ENCODE measurements at regions not wholly inside any gene's neighbourhood (a gene's known extent, or its start where the extent isn't known, plus 50 kb on each side); places are given as distances from the start of the nearest gene placed in this dataset.

GRCh38 chr15:89421219-89421618, 75.2 kb downstream of the RHCG start:
- Mint-ChIP-seq H3K4me1 (ENCODE audit: low read depth) (peaks cover 2% of the 10 kb centered on the region), H3K4me3 (no peak overlapping the region), H3K36me3 (ENCODE audit: low read depth) (no peaks in the 10 kb centered on the region), H3K9me3 (no peaks in the 10 kb centered on the region), H3K27me3 (peaks cover 82% of the 10 kb centered on the region), H3K27ac (no peak overlapping the region)
- DNase-seq, result no peak

- Mint-ChIP-seq H3K27me3 (peaks cover 89% of the 10 kb centered on the region), H3K9me3 (no peaks in the 10 kb centered on the region), H3K36me3 (ENCODE audit: low read depth) (no peaks in the 10 kb centered on the region), H3K4me1 (ENCODE audit: low read depth) (peaks cover 6% of the 10 kb centered on the region), H3K4me3 (no peak overlapping the region), H3K27ac (no peak overlapping the region)
- DNase-seq, result peak; percentile 58
Observed at GRCh38 chr15:89419370-89419984, 76.9 kb downstream of the RHCG start.

DNA sequence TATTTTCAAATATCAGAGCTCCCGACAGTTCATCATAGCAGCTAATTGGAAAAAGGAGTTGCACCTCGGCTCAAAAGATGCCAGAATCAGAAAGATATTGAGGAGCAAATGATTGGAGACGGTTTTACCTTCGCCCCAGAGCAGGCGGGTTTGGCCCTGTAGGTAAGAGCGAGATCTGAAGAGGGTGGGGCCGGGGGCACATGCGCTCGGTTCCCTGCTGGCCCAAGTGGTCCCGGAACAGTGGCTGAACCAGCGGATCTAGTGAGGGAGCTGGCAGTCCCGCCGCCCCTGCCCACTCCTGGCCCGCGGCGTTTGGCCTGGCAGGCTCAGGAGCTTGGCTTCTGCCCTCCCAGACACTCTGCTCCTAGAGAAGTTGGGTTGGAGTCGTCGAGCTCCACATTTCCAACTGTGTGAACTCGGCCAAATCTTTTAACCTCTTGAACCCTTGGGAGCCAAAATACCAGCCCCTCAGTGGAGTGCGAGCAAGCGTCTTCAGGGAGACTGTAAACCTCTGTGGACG, 79.1 kb downstream of the RHCG start:
- peaks cover 6% of the 10 kb centered on the region for H3K4me1 Mint-ChIP-seq (ENCODE audit: low read depth)
- no peaks in the 10 kb centered on the region for H3K9me3 Mint-ChIP-seq
- no peak overlapping the region for H3K27ac Mint-ChIP-seq
- DNase-seq, result no peak
- H3K4me3 Mint-ChIP-seq, result no peak overlapping the region
- H3K36me3 Mint-ChIP-seq (ENCODE audit: low read depth), result no peaks in the 10 kb centered on the region
- peaks cover 96% of the 10 kb centered on the region for H3K27me3 Mint-ChIP-seq

GRCh38 chr15:89416339-89417183, 79.8 kb downstream of the RHCG start:
- H3K27ac Mint-ChIP-seq, result no peak overlapping the region
- peaks cover 8% of the 10 kb centered on the region for H3K4me1 Mint-ChIP-seq (ENCODE audit: low read depth)
- H3K36me3 Mint-ChIP-seq (ENCODE audit: low read depth), result no peaks in the 10 kb centered on the region
- H3K27me3 Mint-ChIP-seq, result peaks cover 96% of the 10 kb centered on the region
- no peaks in the 10 kb centered on the region for H3K9me3 Mint-ChIP-seq
- H3K4me3 Mint-ChIP-seq, result no peak overlapping the region
- peak; percentile 83 for DNase-seq

GRCh38 chr15:89414571-89414970, 79.9 kb upstream of the POLG start:
- Mint-ChIP-seq H3K4me1 (ENCODE audit: low read depth) (peaks cover 19% of the 10 kb centered on the region), H3K9me3 (no peaks in the 10 kb centered on the region), H3K4me3 (no peak overlapping the region), H3K27ac (no peak overlapping the region), H3K27me3 (peaks cover 96% of the 10 kb centered on the region), H3K36me3 (ENCODE audit: low read depth) (no peaks in the 10 kb centered on the region)
- no peak for DNase-seq

DNA sequence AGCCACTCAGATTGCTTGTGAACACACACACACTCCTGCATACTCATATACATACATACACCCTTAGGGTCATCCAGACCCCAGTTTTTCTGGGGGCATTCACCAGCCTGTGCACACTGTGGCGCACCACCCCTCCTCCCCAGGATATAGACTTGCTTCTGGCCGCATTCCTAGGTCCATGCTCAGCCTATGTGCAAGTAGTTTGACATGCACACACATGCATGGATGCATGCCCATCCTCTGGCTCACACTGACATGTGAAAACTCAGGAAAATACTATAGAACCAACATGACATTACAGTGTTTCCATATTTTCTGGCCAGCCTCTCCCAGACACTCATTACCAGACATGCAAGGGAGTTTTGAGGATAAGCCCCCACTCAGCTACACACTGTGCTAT, 79.3 kb upstream of the POLG start:
- Mint-ChIP-seq H3K4me1 (ENCODE audit: low read depth) (peaks cover 26% of the 10 kb centered on the region), H3K4me3 (no peak overlapping the region), H3K27me3 (peaks cover 96% of the 10 kb centered on the region), H3K27ac (no peak overlapping the region), H3K9me3 (no peaks in the 10 kb centered on the region), H3K36me3 (ENCODE audit: low read depth) (no peaks in the 10 kb centered on the region)
- no peak for DNase-seq

GRCh38 chr15:89412905-89413411, 78.3 kb upstream of the POLG start:
- Mint-ChIP-seq H3K4me3 (no peak overlapping the region), H3K27ac (no peak overlapping the region)

DNA sequence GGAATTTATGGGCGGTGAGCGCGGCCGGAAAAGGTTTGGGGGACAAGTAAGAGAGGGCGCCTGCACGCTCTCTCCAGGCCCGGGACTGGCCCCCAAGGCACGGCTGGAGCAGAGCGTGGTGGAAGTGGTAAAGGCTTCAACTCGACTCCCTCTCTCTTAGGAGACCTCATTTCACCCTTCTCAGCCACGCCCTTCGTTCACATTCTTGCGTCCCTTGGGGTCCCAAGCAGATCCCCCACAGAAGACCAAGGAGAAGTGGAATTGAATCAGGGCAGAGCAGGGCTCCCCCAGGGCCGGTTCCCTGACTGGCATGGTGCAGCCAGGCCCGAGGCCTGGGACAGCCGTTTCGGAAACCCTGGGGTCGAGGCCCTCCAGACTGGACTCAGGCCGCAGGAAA, 75.4 kb upstream of the POLG start:
- H3K4me3 Mint-ChIP-seq, result no peak overlapping the region

More at GRCh38 chr15:89412905-89413411, 78.3 kb upstream of the POLG start:
- H3K27me3 Mint-ChIP-seq, result peaks cover 96% of the 10 kb centered on the region
- H3K4me1 Mint-ChIP-seq (ENCODE audit: low read depth), result peaks cover 36% of the 10 kb centered on the region
- no peaks in the 10 kb centered on the region for H3K9me3 Mint-ChIP-seq
- no peak for DNase-seq
- H3K36me3 Mint-ChIP-seq (ENCODE audit: low read depth), result no peaks in the 10 kb centered on the region

GRCh38 chr15:89409184-89410038, 74.8 kb upstream of the POLG start:
- DNase-seq, result no peak
- Mint-ChIP-seq H3K4me3 (peak overlapping the region; percentile 77), H3K27me3 (peaks cover 100% of the 10 kb centered on the region), H3K9me3 (no peaks in the 10 kb centered on the region), H3K4me1 (ENCODE audit: low read depth) (peaks cover 48% of the 10 kb centered on the region), H3K27ac (no peak overlapping the region), H3K36me3 (ENCODE audit: low read depth) (no peaks in the 10 kb centered on the region)

More for the DNA sequence above, 75.4 kb upstream of the POLG start:
- Mint-ChIP-seq H3K27ac (no peak overlapping the region), H3K4me1 (ENCODE audit: low read depth) (peaks cover 48% of the 10 kb centered on the region), H3K36me3 (ENCODE audit: low read depth) (no peaks in the 10 kb centered on the region), H3K9me3 (no peaks in the 10 kb centered on the region), H3K27me3 (peaks cover 100% of the 10 kb centered on the region)
- DNase-seq, result peak; percentile 35

GRCh38 chr15:89408372-89409183, 74.0 kb upstream of the POLG start:
- Mint-ChIP-seq H3K9me3 (no peaks in the 10 kb centered on the region), H3K27ac (no peak overlapping the region), H3K4me3 (peak overlapping the region; percentile 77), H3K27me3 (peaks cover 100% of the 10 kb centered on the region), H3K4me1 (ENCODE audit: low read depth) (peaks cover 48% of the 10 kb centered on the region), H3K36me3 (ENCODE audit: low read depth) (no peaks in the 10 kb centered on the region)
- peak; percentile 41 for DNase-seq

DNA sequence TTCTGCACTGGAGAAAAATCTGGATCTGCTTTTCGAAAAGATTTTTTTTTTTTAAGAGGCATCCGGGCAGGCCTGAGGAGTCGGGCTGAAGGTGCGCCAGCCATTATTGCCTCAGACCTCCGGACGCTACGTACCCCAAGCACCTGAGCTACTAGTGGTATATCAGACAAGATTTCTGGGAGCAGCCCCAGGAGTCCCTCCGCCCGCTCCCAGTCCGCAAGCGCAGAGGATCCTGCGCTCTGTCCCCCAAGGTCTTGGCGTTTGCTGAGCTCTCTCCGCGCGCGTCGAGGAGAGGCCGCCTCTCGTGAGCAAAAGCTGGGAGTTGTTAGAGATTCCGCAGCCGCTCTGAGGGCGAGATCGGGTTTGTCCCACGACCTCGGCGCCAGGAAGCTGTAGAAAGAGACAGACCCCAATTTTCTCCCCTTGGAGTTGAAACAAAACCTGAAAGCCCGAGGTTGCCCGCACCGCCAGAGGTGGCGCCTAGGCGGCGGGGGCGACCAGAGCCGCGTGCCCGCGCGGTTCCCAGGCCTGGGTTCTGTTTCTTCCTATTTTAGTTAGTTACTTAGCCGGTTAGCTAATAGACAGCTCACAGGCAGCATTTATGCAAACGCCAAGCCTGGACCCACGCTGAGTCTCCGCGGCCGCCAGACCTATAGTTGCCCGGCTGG, 72.5 kb upstream of the POLG start:
- peaks cover 48% of the 10 kb centered on the region for H3K4me1 Mint-ChIP-seq (ENCODE audit: low read depth)
- H3K4me3 Mint-ChIP-seq, result peak overlapping the region; percentile 35
- no peaks in the 10 kb centered on the region for H3K9me3 Mint-ChIP-seq
- peaks cover 100% of the 10 kb centered on the region for H3K27me3 Mint-ChIP-seq
- DNase-seq, result peak; percentile 43
- H3K36me3 Mint-ChIP-seq (ENCODE audit: low read depth), result no peaks in the 10 kb centered on the region
- no peak overlapping the region for H3K27ac Mint-ChIP-seq

GRCh38 chr15:89406218-89406939, 71.8 kb upstream of the POLG start:
- no peak for DNase-seq
- Mint-ChIP-seq H3K4me3 (no peak overlapping the region), H3K36me3 (ENCODE audit: low read depth) (no peaks in the 10 kb centered on the region), H3K4me1 (ENCODE audit: low read depth) (peaks cover 49% of the 10 kb centered on the region), H3K27me3 (peaks cover 100% of the 10 kb centered on the region), H3K9me3 (no peaks in the 10 kb centered on the region), H3K27ac (no peak overlapping the region)

GRCh38 chr15:89405494-89405893, 70.9 kb upstream of the POLG start:
- peaks cover 100% of the 10 kb centered on the region for H3K27me3 Mint-ChIP-seq
- no peaks in the 10 kb centered on the region for H3K9me3 Mint-ChIP-seq
- DNase-seq, result no peak
- H3K36me3 Mint-ChIP-seq (ENCODE audit: low read depth), result no peaks in the 10 kb centered on the region
- H3K4me3 Mint-ChIP-seq, result no peak overlapping the region
- H3K27ac Mint-ChIP-seq, result no peak overlapping the region
- H3K4me1 Mint-ChIP-seq (ENCODE audit: low read depth), result peaks cover 44% of the 10 kb centered on the region
